ENCODE measurements at regions not wholly inside any gene's neighbourhood (a gene's known extent, or its start where the extent isn't known, plus 50 kb on each side); places are given as distances from the start of the nearest gene placed in this dataset.

- Mint-ChIP-seq H3K4me3 (ENCODE audit: unreplicated experiment) (no peak overlapping the region), H3K27ac (ENCODE audit: unreplicated experiment) (no peak overlapping the region), H3K27me3 (ENCODE audit: insufficient read depth, unreplicated experiment) (peaks cover 6% of the 10 kb centered on the region), H3K4me1 (ENCODE audit: low read depth, unreplicated experiment) (no peaks in the 10 kb centered on the region), H3K9me3 (ENCODE audit: unreplicated experiment) (no peaks in the 10 kb centered on the region), H3K36me3 (ENCODE audit: insufficient read depth, unreplicated experiment) (no peaks in the 10 kb centered on the region)
- Histone ChIP-seq H3K4me3 (ENCODE audit: low read depth, low read length) (no peak overlapping the region), H3K4me1 (no peaks in the 10 kb centered on the region), H3K36me3 (ENCODE audit: control insufficient read depth, insufficient read depth, low read length) (no peaks in the 10 kb centered on the region), H3K9me3 (no peaks in the 10 kb centered on the region), H3K27me3 (replicated peaks; ENCODE audit: control insufficient read depth, insufficient read depth, low read length) (no peaks in the 10 kb centered on the region)
- DNase-seq = no peak
- CTCF ChIA-PET = no interaction called here
- BruUV-seq (replicated peaks) = no TSS peak
- intact Hi-C loops (cut with micrococcal nuclease; ENCODE audit: unreplicated experiment) = no loop called here
- TF ChIP-seq, protein P1, sequence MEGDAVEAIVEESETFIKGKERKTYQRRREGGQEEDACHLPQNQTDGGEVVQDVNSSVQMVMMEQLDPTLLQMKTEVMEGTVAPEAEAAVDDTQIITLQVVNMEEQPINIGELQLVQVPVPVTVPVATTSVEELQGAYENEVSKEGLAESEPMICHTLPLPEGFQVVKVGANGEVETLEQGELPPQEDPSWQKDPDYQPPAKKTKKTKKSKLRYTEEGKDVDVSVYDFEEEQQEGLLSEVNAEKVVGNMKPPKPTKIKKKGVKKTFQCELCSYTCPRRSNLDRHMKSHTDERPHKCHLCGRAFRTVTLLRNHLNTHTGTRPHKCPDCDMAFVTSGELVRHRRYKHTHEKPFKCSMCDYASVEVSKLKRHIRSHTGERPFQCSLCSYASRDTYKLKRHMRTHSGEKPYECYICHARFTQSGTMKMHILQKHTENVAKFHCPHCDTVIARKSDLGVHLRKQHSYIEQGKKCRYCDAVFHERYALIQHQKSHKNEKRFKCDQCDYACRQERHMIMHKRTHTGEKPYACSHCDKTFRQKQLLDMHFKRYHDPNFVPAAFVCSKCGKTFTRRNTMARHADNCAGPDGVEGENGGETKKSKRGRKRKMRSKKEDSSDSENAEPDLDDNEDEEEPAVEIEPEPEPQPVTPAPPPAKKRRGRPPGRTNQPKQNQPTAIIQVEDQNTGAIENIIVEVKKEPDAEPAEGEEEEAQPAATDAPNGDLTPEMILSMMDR (IDR thresholded peaks at IDR 0.05; ENCODE audit: insufficient read depth in 1 of 2, low read depth in 1 of 2, low read length in 1 of 2, severe bottlenecking in 1 of 2, unreplicated experiment in 1 of 2) = no peak
- POLR2A ChIA-PET = no interaction called here
These were observed 627.7 kb upstream of the CDH2 start for GRCh38 chr18:28804512-28805202.

- intact Hi-C loops (cut with micrococcal nuclease; ENCODE audit: unreplicated experiment) = no loop called here
- TF ChIP-seq, protein P1 (IDR thresholded peaks at IDR 0.05; ENCODE audit: insufficient read depth in 1 of 2, low read depth in 1 of 2, low read length in 1 of 2, severe bottlenecking in 1 of 2, unreplicated experiment in 1 of 2) = no peak
- no peaks in the 10 kb centered on the region for H3K4me1 Mint-ChIP-seq (ENCODE audit: low read depth, unreplicated experiment)
- ChIA-PET CTCF (no interaction called here), POLR2A (no interaction called here)
- H3K27ac Mint-ChIP-seq (ENCODE audit: unreplicated experiment) = no peak overlapping the region
- no peak overlapping the region for H3K4me3 Mint-ChIP-seq (ENCODE audit: unreplicated experiment)
- no peaks in the 10 kb centered on the region for H3K27me3 ChIP-seq (replicated peaks; ENCODE audit: control insufficient read depth, insufficient read depth, low read length)
- peaks cover 6% of the 10 kb centered on the region for H3K27me3 Mint-ChIP-seq (ENCODE audit: insufficient read depth, unreplicated experiment)
- H3K4me3 ChIP-seq (ENCODE audit: low read depth, low read length) = no peak overlapping the region
- H3K36me3 Mint-ChIP-seq (ENCODE audit: insufficient read depth, unreplicated experiment) = no peaks in the 10 kb centered on the region
- no TSS peak for BruUV-seq (replicated peaks)
- no peak for DNase-seq
- H3K9me3 ChIP-seq = no peaks in the 10 kb centered on the region
- H3K36me3 ChIP-seq (ENCODE audit: control insufficient read depth, insufficient read depth, low read length) = no peaks in the 10 kb centered on the region
- no peaks in the 10 kb centered on the region for H3K9me3 Mint-ChIP-seq (ENCODE audit: unreplicated experiment)
- H3K4me1 ChIP-seq = no peaks in the 10 kb centered on the region
These were observed 625.6 kb upstream of the CDH2 start for GRCh38 chr18:28802546-28802945.

GRCh38 chr18:28801876-28802275 is 624.9 kb upstream of the CDH2 start:
- H3K9me3 ChIP-seq = no peaks in the 10 kb centered on the region
- no peaks in the 10 kb centered on the region for H3K36me3 ChIP-seq (ENCODE audit: control insufficient read depth, insufficient read depth, low read length)
- Mint-ChIP-seq H3K27ac (ENCODE audit: unreplicated experiment) (no peak overlapping the region), H3K4me1 (ENCODE audit: low read depth, unreplicated experiment) (no peaks in the 10 kb centered on the region), H3K4me3 (ENCODE audit: unreplicated experiment) (no peak overlapping the region), H3K36me3 (ENCODE audit: insufficient read depth, unreplicated experiment) (no peaks in the 10 kb centered on the region), H3K9me3 (ENCODE audit: unreplicated experiment) (no peaks in the 10 kb centered on the region), H3K27me3 (ENCODE audit: insufficient read depth, unreplicated experiment) (peaks cover 6% of the 10 kb centered on the region)
- BruUV-seq (replicated peaks) = no TSS peak
- TF ChIP-seq, protein P1 (IDR thresholded peaks at IDR 0.05; ENCODE audit: insufficient read depth in 1 of 2, low read depth in 1 of 2, low read length in 1 of 2, severe bottlenecking in 1 of 2, unreplicated experiment in 1 of 2) = no peak
- H3K4me1 ChIP-seq = no peaks in the 10 kb centered on the region
- DNase-seq = no peak
- H3K4me3 ChIP-seq (ENCODE audit: low read depth, low read length) = no peak overlapping the region
- ChIA-PET CTCF (no interaction called here), POLR2A (no interaction called here)
- no peaks in the 10 kb centered on the region for H3K27me3 ChIP-seq (replicated peaks; ENCODE audit: control insufficient read depth, insufficient read depth, low read length)
- intact Hi-C loops (cut with micrococcal nuclease; ENCODE audit: unreplicated experiment) = no loop called here
